ENCODE measurements at regions not wholly inside any gene's neighbourhood (a gene's known extent, or its start where the extent isn't known, plus 50 kb on each side); places are given as distances from the start of the nearest gene placed in this dataset.

DNA sequence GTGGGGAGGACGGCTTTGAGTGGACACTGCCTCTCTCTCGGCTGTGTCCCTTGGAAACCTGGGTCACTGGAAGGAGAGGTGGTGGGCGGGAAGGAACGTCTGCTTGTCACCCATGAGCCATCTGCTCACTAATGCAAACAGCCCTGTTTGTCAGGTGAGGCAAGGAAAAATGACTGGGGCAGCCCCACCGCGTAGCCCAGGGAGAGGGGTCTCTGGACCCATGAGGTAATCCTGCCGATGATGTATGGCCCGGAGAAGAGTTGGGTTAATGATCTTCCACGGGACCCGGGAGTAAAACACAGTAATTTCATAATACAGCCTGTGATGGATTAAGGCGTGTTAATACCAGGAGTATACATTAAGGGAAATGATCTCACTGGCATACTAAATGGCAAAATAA lies 197.0 kb downstream of the CYLD start:
- TF ChIP-seq, protein P1, sequence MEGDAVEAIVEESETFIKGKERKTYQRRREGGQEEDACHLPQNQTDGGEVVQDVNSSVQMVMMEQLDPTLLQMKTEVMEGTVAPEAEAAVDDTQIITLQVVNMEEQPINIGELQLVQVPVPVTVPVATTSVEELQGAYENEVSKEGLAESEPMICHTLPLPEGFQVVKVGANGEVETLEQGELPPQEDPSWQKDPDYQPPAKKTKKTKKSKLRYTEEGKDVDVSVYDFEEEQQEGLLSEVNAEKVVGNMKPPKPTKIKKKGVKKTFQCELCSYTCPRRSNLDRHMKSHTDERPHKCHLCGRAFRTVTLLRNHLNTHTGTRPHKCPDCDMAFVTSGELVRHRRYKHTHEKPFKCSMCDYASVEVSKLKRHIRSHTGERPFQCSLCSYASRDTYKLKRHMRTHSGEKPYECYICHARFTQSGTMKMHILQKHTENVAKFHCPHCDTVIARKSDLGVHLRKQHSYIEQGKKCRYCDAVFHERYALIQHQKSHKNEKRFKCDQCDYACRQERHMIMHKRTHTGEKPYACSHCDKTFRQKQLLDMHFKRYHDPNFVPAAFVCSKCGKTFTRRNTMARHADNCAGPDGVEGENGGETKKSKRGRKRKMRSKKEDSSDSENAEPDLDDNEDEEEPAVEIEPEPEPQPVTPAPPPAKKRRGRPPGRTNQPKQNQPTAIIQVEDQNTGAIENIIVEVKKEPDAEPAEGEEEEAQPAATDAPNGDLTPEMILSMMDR (IDR thresholded peaks at IDR 0.05; ENCODE audit: low read depth, low read length) = no peak
- no peak overlapping the region for H3K4me3 ChIP-seq (ENCODE audit: low read depth, low read length)

DNA sequence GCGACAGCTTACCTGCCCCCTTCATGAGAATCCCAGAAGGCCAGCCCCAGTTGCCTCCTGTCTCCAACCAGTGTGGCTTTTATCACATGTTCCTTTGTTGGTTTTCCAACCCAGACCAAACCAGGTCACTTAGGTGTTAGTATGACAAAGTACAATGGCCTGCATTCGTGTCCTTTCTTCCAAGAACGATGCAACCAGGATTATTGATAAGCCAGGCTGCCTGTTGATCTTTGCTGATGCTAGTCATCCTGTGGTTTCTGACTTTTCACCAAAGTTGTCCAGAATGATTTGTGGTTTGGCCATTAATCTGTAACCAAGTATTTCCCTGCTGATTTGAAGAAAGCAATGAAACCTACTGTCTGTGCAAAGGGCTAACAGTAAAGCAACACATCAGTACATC lies 191.4 kb downstream of the CYLD start:
- H3K4me3 ChIP-seq (ENCODE audit: low read depth, low read length) = no peak overlapping the region
- TF ChIP-seq, protein P1 (IDR thresholded peaks at IDR 0.05; ENCODE audit: low read depth, low read length) = no peak

DNA sequence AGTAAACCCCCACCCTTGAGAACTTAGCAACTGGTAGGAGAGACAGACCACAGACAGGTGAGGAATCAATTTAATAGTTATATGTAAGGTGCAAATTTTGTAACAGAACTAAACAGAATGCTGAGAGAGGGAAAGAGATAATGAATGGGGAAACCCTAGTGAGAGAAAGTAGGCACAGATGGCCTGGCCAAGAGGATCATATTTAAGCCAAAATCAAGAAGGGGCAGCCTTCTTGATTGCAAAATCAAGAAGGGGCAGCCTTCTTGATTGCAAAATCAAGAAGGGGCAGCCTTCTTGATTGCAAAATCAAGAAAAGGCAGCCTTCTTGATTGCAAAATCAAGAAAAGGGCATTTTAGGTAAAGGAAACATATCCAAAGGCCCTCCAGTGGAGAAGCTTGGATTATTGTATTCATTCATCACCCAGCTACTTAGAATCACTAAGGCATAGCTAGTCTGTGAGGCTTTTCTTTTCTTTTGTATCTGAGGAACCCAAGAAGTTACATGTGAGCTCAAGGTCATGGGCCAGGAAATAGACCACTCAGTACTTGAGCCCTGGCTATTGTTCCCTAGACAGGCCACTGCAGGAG lies 190.6 kb downstream of the CYLD start:
- TF ChIP-seq, protein P1 (IDR thresholded peaks at IDR 0.05; ENCODE audit: low read depth, low read length) = no peak
- H3K4me3 ChIP-seq (ENCODE audit: low read depth, low read length) = no peak overlapping the region

DNA sequence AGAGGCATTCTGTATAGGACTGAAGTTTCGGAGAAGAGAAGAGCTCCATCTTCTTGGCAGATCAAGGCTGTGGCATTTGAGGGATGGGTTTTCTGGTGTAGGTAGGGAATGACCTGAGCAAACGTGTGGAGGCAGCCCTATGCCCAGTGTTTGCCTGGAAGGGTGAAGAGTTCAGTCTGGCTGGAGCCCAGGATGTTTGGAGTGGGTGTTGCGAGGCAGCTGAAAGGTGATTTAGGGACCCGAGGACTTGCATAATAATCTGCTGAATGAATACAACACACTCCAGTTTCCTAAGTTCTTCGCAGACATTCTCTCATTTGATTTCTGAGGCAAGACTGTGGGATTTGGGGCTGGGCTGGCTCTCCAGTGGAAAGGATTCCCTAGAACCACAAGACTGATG lies 186.2 kb downstream of the CYLD start:
- TF ChIP-seq, protein P1 (IDR thresholded peaks at IDR 0.05; ENCODE audit: low read depth, low read length) = no peak
- no peak overlapping the region for H3K4me3 ChIP-seq (ENCODE audit: low read depth, low read length)

DNA sequence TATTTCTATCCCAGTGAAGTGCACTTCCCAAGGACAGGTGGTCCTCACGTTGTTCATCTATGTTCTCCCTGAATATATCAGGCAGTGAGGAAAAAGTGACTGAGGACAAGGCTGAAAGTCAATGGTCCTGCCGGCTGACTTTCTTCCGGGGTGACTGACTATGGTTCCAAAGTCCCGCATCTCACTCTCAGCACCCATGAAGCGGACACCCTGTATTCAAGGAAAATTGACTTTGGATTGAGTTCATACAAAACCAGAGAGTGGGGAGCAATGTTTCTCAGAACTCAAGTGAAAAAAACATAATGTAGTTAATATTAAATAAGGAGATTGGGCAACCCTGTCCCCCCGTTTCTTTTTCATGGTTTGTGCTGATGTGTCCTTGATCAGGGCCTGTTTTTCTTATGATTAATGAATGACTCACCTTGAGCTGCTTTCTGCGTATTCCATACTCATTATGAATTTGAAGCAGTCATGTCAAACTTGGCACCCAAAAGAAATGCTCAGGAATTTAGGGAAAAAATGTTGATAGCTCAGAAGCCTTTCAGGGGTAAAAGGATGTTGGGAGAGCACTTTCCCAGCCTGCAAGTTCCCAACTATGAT lies 184.0 kb downstream of the CYLD start:
- H3K4me3 ChIP-seq (ENCODE audit: low read depth, low read length) = no peak overlapping the region
- TF ChIP-seq, protein P1 (IDR thresholded peaks at IDR 0.05; ENCODE audit: low read depth, low read length) = no peak

DNA sequence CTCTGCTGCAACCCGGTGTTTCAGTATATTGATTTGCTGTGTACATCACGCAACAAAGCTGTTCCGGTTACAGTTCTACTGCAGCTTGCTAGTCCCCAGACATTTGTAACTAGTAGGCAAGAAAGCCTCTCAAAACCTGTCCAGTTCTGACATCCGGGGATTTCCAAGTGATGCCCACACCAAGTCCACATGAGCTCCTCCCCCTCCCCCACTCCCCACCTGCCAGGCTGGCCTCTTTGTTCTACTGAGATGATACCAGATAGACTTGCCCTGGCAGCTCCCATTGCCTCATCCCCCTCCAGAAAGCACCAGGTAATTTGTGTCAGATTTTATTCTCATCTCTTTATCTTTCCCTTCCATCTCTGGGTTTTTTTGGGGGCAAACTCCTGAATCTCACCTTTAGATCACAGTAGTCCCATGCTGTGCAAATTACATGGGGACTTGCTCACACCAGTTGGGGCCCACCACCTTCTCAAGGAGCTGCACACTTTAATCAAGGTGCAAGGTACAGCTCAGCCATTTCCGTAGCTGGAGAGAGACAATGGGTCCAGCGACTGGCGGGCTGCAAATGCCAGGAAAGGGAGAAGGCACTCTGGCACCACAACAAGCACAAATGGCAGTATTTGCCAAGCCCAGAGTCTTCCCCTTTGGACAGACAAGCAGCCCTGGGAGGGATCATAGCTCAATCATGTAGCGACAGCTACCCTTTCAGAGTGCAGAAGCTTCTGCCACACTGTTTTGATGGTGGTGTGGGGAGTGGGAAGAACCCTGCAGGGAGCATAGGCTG lies 183.1 kb downstream of the CYLD start:
- TF ChIP-seq, protein P1 (IDR thresholded peaks at IDR 0.05; ENCODE audit: low read depth, low read length) = no peak
- H3K4me3 ChIP-seq (ENCODE audit: low read depth, low read length) = no peak overlapping the region

Data from WI38 (cell line).